CD14-positive monocyte (primary cell): ENCODE measurements at regions not wholly inside any gene's neighbourhood (a gene's known extent, or its start where the extent isn't known, plus 50 kb on each side); places are given as distances from the start of the nearest gene placed in this dataset.

ENCODE experiments used
- DNase-seq, 3 donors: peaks; one replicate each; pipeline ENCODE4 v3.0.0-alpha.2; 2011 to 2022
- H2AFZ ChIP-seq: 2 replicates; pipeline ENCODE4 v1.6.0; 2012; ENCODE audit warnings: mild to moderate bottlenecking, low read depth, low read length, inconsistent platforms; ENCODE audit not compliant: insufficient read depth, poor library complexity, severe bottlenecking
- H3K27ac ChIP-seq, 2 donors: 1 replicate in 1 of 2; 2 replicates in 1 of 2; pipeline ENCODE4 v1.5.1; 2012 to 2013; ENCODE audit warnings: low read length in 2 of 2, control low read depth in 1 of 2, inconsistent platforms in 1 of 2, low read depth in 1 of 2, mild to moderate bottlenecking in 1 of 2
- H3K27me3 ChIP-seq, 2 donors: one replicate each; pipeline versions ENCODE4 v1.6.0 to v1.6.1; 2011 to 2013; ENCODE audit warnings: low read length in 2 of 2; ENCODE audit not compliant: control insufficient read depth in 2 of 2, insufficient read depth in 2 of 2
- H3K36me3 ChIP-seq, 2 donors: replicated peaks in 1 of 2; 1 replicate in 1 of 2; 2 replicates in 1 of 2; pipeline versions ENCODE4 v1.5.1 to v1.6.1; 2012 to 2013; ENCODE audit warnings: low read length in 2 of 2, control low read depth in 1 of 2, inconsistent platforms in 1 of 2, mild to moderate bottlenecking in 1 of 2; ENCODE audit not compliant: insufficient read depth in 2 of 2, control insufficient read depth in 1 of 2
- H3K4me1 ChIP-seq, 2 donors: 1 replicate in 1 of 2; 2 replicates in 1 of 2; pipeline versions ENCODE4 v1.5.1 to v1.6.1; 2012 to 2013; ENCODE audit warnings: low read length in 2 of 2, control low read depth in 1 of 2, inconsistent platforms in 1 of 2, mild to moderate bottlenecking in 1 of 2, moderate library complexity in 1 of 2; ENCODE audit not compliant: insufficient read depth in 2 of 2, control insufficient read depth in 1 of 2
- H3K4me2 ChIP-seq: replicated peaks from 2 replicates; pipeline ENCODE3; 2012; ENCODE audit warnings: low read length, moderate library complexity, mild to moderate bottlenecking; ENCODE audit not compliant: poor library complexity, severe bottlenecking; ENCODE audit errors: extremely low read depth
- H3K4me3 ChIP-seq, 3 experiments: fragments of 200-600 bp in 1 of 3; sonication (generic) in 1 of 3; replicated peaks in 1 of 3; 1 replicate in 2 of 3; 2 replicates in 1 of 3; pipeline ENCODE4 v1.5.1; 2011 to 2013; ENCODE audit warnings: low read length in 3 of 3, mild to moderate bottlenecking in 3 of 3, control low read depth in 2 of 3, low read depth in 2 of 3, inconsistent platforms in 1 of 3, moderate library complexity in 1 of 3
- H3K79me2 ChIP-seq: 2 replicates; pipeline ENCODE4 v1.6.0; 2012; ENCODE audit warnings: mild to moderate bottlenecking, control low read depth, inconsistent platforms, low read length, moderate library complexity; ENCODE audit not compliant: insufficient read depth
- H3K9ac ChIP-seq: 2 replicates; pipeline ENCODE4 v1.6.0; 2017; ENCODE audit warnings: low read length, mild to moderate bottlenecking; ENCODE audit not compliant: insufficient read depth, poor library complexity, severe bottlenecking
- H3K9me3 ChIP-seq, 2 donors: replicated peaks in 1 of 2; 1 replicate in 1 of 2; 2 replicates in 1 of 2; pipeline versions ENCODE4 v1.5.1 to v1.6.1; 2012 to 2013; ENCODE audit warnings: low read length in 2 of 2, control low read depth in 1 of 2; ENCODE audit not compliant: control insufficient read depth in 1 of 2, insufficient read depth in 1 of 2
- H4K20me1 ChIP-seq: 2 replicates; pipeline ENCODE4 v1.6.0; 2012; ENCODE audit warnings: mild to moderate bottlenecking, low read length, control low read depth, moderate library complexity; ENCODE audit not compliant: insufficient read depth
- H3K27ac Mint-ChIP-seq, 7 donors: one replicate each; pipeline ENCODE4 v1.8.0; 2020; ENCODE audit warnings: mild to moderate bottlenecking in 7 of 7, mixed read lengths in 7 of 7, moderate library complexity in 6 of 7, inconsistent platforms in 2 of 7
- H3K27me3 Mint-ChIP-seq, 3 donors: one replicate each; pipeline ENCODE4 v1.8.0; 2021 to 2022; ENCODE audit warnings: low read depth in 3 of 3, mild to moderate bottlenecking in 3 of 3, mixed read lengths in 3 of 3, moderate library complexity in 3 of 3, inconsistent platforms in 1 of 3
- H3K36me3 Mint-ChIP-seq, 2 donors: one replicate each; pipeline ENCODE4 v1.8.0; 2020; ENCODE audit warnings: mixed read lengths in 2 of 2, inconsistent platforms in 1 of 2, mild to moderate bottlenecking in 1 of 2
- H3K4me1 Mint-ChIP-seq: one replicate; pipeline ENCODE4 v1.8.0; 2020; ENCODE audit warnings: mild to moderate bottlenecking, mixed read lengths
- H3K4me3 Mint-ChIP-seq, 2 donors: one replicate each; pipeline ENCODE4 v1.8.0; 2020; ENCODE audit warnings: mild to moderate bottlenecking in 2 of 2, mixed read lengths in 2 of 2, moderate library complexity in 1 of 2
- H3K9me3 Mint-ChIP-seq, 7 donors: one replicate each; pipeline ENCODE4 v1.8.0; 2020 to 2022; ENCODE audit warnings: mixed read lengths in 7 of 7, mild to moderate bottlenecking in 6 of 7, moderate library complexity in 6 of 7, inconsistent platforms in 2 of 7
- WGBS: methylation state at CpG from one replicate; pipeline ENCODE4 v1.1.5; 2013; ENCODE audit warnings: missing lambda C conversion rate; ENCODE audit not compliant: insufficient coverage; 5-methylcytosine and 5-hydroxymethylcytosine counted together
- intact Hi-C, 2 donors: fragments of 100-400 bp; cut with micrococcal nuclease; formaldehyde crosslinking; loops; one replicate each; pipeline versions ENCODE4 v1.15.0 to v1.15.1; 2023
- TF ChIP-seq, protein P1 (sequence below): fragments of 200-600 bp; IDR thresholded peaks from one replicate; pipeline ENCODE4 v1.8.0; 2022; ENCODE audit warnings: antibody characterized with exemption, mild to moderate bottlenecking

DNA sequence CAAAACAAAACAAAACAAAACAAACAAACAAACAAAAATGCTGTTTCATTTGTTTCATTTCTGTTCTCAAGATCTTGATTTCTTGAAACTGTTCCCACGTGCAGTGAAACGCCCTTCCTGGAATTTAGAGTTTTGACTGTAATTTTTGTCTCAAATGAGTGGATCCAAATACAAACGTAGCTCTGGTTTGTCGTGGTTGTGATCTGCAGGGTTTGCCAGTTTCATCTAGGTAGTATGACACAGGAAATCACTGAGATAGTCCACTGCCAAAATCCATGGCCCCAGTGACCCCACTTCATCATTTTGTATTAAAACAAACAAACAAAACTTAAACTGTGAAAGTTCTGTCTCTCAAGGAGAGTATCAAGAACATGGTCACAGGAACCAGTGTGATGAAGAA is 838.6 kb downstream of the BCL11B start:
- H3K4me3 Mint-ChIP-seq, result no peak overlapping the region

GRCh38 chr14:98437113-98437512 is 834.9 kb downstream of the BCL11B start:
- H3K27me3 Mint-ChIP-seq, result no peaks in the 10 kb centered on the region
- DNase-seq, result no peak

More for the DNA sequence above, 838.6 kb downstream of the BCL11B start:
- Mint-ChIP-seq H3K27ac (no peak overlapping the region), H3K4me1 (no peaks in the 10 kb centered on the region), H3K9me3 (peaks cover 0 to 8% (median 0%) of the 10 kb centered on the region in 7 donors), H3K27me3 (no peaks in the 10 kb centered on the region), H3K36me3 (no peaks in the 10 kb centered on the region)
- Histone ChIP-seq H3K36me3 (no peaks in the 10 kb centered on the region), H4K20me1 (no peaks in the 10 kb centered on the region), H3K9ac (no peak overlapping the region), H3K4me2 (no peak overlapping the region), H3K27me3 (no peaks in the 10 kb centered on the region), H3K4me1 (no peaks in the 10 kb centered on the region), H3K9me3 (no peaks in the 10 kb centered on the region), H3K27ac (no peak overlapping the region), H3K79me2 (no peaks in the 10 kb centered on the region), H2AFZ (no peak overlapping the region), H3K4me3 (no peak overlapping the region)
- intact Hi-C loops, result no loop called here
- TF ChIP-seq, protein P1, sequence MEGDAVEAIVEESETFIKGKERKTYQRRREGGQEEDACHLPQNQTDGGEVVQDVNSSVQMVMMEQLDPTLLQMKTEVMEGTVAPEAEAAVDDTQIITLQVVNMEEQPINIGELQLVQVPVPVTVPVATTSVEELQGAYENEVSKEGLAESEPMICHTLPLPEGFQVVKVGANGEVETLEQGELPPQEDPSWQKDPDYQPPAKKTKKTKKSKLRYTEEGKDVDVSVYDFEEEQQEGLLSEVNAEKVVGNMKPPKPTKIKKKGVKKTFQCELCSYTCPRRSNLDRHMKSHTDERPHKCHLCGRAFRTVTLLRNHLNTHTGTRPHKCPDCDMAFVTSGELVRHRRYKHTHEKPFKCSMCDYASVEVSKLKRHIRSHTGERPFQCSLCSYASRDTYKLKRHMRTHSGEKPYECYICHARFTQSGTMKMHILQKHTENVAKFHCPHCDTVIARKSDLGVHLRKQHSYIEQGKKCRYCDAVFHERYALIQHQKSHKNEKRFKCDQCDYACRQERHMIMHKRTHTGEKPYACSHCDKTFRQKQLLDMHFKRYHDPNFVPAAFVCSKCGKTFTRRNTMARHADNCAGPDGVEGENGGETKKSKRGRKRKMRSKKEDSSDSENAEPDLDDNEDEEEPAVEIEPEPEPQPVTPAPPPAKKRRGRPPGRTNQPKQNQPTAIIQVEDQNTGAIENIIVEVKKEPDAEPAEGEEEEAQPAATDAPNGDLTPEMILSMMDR, result no peak
- 90% methylated on average over 4 of the region's 4 CpGs for WGBS
- DNase-seq, result no peak

More at GRCh38 chr14:98437113-98437512, 834.9 kb downstream of the BCL11B start:
- Histone ChIP-seq H3K4me3 (no peak overlapping the region), H3K9me3 (peaks cover 0 to 2% of the 10 kb centered on the region in 2 donors), H2AFZ (no peak overlapping the region), H4K20me1 (no peaks in the 10 kb centered on the region), H3K27ac (no peak overlapping the region), H3K27me3 (no peaks in the 10 kb centered on the region), H3K36me3 (no peaks in the 10 kb centered on the region), H3K79me2 (no peaks in the 10 kb centered on the region), H3K4me1 (no peaks in the 10 kb centered on the region), H3K4me2 (no peak overlapping the region), H3K9ac (no peak overlapping the region)
- WGBS, result no CpG with 5 or more reads among the region's 2 CpGs
- Mint-ChIP-seq H3K27ac (no peak overlapping the region), H3K36me3 (no peaks in the 10 kb centered on the region), H3K4me3 (no peak overlapping the region), H3K4me1 (no peaks in the 10 kb centered on the region), H3K9me3 (peaks cover 0 to 8% (median 2%) of the 10 kb centered on the region in 7 donors)
- intact Hi-C loops, result no loop called here
- TF ChIP-seq, protein P1, result no peak
